ENCODE measurements at regions not wholly inside any gene's neighbourhood (a gene's known extent, or its start where the extent isn't known, plus 50 kb on each side); places are given as distances from the start of the nearest gene placed in this dataset.

DNA sequence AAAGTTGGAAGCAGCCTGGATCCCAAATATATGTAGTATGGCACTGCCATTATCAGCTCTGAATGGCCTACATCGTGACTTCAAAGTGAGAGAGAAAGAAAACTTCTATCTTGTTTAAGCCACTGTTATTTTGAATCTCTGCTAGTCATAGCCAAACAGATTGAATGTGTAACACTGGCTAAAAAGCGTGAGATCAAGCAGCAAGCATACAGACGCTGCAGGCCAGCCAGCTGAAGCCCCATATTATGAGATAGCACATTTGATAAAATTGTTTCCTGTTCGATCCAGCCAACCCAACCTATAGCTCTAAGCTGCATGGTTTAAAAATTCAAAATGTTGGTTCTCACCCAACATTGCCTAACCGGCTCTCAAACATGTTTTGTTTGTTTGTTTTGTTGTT, 95.0 kb downstream of the DUSP6 start:
- no peak for DNase-seq (ENCODE audit: low read depth in 2 of 3, low spot score in 1 of 3)

DNA sequence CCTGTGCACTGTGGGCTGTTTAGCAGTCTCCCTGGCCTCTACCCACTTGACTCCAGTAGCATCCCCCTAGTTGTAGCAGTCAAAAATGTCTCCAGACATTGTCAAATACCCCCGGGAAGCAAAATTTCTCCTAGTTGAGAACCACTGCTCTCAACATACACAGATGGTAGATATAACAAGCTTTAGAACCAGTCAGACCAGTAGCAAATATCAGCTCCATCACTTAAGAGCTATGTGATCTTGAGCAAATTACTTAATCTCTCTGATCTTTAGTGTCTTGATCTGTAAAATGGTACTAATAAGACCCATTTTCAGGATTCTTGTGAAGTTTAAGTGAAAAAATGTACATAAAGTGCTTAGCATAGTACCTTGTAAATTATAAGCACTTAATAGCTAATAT, 96.2 kb downstream of the DUSP6 start:
- DNase-seq (ENCODE audit: low read depth in 2 of 3, low spot score in 1 of 3), result no peak

DNA sequence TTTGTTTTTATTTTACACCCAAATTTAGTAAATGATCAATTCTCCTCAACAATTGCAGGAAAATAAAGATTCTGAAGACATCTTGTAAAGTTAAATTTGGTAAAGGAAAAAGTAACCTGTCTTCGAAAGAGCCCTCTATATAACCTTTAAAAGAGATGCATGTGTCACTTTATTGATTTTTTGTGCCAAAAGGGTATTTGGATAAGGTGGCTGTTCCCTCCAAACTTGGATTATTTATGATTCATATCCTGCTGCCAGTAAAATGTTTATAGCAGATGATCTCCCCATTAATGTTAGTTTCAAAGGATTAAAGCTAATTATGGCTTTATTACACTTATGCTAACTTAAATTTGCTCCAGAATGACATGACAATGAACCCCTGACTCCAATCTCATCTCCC, 98.8 kb downstream of the DUSP6 start:
- DNase-seq (ENCODE audit: low read depth in 2 of 3, low spot score in 1 of 3), result no peak

DNA sequence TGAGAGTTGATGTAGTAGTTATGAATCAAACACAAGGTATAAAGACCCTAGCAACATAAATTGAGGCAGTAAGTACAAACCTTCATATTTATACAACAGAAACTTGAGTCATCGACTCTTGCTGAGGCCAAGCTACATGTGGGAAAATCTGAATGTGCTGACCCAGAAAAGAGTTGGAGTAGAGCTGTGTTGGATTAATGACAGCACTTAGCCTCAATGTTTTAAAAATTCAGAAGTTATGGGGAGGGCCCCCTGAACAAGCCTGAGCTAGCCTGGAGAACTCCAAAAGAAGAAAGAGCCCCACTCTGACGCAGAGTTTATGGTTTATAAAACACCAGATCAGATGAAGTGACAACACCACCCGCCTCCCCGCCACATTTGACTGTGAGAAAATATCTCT, 100.0 kb downstream of the DUSP6 start:
- DNase-seq (ENCODE audit: low read depth in 2 of 3, low spot score in 1 of 3), result no peak

DNA sequence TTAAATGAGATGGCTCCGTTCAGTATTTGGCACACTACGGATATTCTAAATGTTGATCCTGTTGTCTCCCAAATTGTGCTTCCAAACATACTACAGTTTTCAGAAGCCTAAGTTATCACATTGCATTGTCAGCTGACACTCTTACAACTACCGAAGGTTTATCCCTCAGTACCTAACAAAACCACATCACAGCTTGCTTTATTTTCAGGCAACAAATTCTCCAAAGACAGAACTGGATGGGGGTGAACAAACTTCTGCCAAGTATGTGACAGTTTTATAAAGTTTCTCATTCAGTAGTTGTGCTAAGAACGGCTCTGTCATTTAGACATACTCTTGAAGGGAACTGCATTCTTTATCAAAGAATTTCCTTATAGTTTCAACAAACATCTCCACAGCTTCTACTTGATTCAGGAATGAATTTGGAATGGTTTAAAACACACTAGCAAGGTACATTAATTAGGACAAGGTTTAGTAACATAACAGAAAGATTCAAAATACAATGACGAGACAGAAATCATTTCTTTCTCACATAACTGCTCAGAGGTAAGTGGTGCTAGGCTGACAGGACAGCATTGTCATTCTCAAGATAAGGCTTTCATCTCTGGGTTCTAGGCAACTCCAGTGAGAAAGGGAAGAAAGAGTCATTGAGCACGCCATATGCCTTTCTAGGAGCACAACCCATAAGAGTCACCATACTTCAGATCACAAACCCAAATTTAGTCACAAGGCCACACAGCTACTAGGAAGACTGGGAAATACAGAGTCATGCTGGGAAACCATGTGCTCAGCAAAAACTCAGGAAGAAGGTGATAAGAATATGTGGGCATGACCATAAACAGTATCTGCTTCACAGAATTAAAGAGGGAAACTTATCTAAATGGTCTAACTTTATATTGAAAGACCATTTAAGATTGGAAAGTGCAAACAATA, 100.7 kb downstream of the DUSP6 start:
- no peak for DNase-seq (ENCODE audit: low read depth in 2 of 3, low spot score in 1 of 3)

DNA sequence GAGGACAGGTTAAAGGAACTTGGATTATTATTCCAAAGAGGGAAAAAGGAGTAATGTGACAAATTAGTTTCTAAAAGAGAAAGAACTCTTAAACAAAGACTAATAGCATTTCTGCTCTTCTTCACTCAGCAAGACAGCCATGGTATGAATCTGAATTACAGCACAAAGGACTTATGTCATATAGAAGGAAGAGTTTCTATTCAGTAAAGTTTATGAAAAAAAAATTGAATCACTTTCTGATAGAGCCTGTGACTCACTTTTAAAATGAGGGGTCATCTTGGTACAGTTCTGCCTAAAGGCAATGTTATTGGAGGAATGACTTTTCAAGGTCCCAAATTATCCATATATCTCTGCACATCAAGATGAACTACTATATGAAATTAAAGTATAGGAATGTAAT, 101.7 kb downstream of the DUSP6 start:
- no peak for DNase-seq (ENCODE audit: low read depth in 2 of 3, low spot score in 1 of 3)

DNA sequence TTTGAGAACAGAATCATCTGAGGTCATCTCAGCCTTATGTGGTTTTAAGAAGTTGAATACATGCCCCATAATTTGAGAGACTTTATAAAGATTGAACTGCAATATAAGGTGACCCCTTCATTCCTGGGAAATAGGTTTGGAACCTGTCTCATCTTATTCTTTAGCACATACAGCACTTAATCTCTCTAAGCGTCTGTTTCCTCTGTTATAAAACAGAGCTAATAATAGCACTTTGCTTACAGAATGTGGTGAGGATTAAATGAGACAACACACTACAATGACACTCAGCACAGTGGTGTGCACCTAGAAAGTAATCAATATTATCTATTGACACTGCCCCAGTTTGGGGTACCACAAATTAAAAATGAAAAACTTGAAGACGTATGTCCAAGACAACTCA, 102.1 kb downstream of the DUSP6 start:
- no peak for DNase-seq (ENCODE audit: low read depth in 2 of 3, low spot score in 1 of 3)

DNA sequence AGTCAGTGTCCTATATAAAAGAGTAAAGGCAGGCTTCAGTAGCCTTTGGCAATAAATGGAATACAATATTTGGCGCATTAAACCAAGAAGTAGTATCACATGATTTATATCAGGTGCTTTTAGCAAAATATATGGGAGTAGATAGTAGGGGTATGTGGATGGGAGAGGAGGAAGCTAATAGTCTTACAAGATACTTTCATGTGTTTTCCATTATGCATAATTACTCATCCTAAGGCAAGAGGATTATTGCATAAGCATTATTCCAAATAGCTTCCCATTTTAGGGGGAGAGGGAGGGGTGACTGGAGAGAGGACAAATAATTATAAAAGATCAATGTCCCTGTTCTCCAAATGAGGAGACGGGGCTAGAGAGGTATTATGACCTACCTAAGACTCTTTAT, 104.3 kb downstream of the DUSP6 start:
- DNase-seq (ENCODE audit: low read depth in 2 of 3, low spot score in 1 of 3), result no peak

DNA sequence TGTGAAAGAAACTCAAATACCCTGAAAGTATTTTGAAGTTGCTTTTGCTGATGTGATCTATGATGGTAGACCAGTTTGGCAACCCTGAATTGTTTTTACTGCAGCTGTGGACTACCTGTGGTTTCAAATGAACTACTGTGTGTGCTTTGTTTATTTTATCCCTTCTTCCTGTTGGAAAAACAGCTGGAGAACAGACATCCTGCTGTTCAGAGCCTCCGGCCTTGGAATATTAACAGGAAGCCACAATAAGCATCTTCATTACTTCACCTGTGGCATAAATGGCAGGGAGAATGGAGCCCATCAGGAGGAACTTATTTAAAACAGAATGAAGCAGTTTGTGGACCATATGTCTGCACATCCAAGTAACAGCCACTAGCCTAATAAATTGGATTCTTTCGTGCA, 104.8 kb downstream of the DUSP6 start:
- DNase-seq (ENCODE audit: low read depth in 2 of 3, low spot score in 1 of 3), result no peak

DNA sequence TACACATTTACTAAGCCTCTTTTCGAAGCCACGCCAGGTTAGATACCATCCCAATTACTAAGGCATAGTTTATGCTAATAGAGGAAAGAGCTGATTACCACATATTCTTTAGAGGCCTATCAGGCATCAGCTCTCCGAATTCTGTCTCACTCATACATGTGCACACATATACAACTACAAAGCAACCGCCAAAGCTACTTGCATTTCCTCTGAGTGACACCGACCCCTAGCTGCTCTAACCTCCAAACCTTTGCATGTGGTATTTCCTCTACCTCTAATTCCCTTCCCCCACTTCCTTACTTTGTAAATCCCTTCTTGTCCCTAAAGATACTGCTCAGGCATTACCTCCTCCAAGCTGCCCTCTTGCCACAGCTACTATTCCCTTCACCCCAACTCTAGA, 107.2 kb downstream of the DUSP6 start:
- DNase-seq (ENCODE audit: low read depth in 2 of 3, low spot score in 1 of 3), result no peak

DNA sequence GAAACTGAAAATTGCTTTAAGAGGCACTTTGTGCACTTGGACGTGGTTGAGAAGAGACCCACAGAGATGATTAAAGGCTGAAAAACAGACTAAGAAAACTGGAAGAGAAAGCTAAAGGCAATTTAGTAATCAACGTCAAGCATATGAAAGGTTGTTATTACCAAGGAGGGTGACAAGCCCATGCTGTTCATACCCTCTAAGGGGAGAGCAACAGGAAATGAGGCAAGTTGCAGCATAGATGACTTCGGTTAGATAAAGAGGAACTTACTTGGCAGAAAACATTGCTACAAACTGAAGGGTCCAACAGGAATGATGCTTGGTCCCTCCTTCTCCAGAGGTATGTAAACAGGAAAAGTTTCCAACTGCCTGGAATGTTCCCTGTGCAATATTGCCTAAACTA, 107.8 kb downstream of the DUSP6 start:
- no peak for DNase-seq (ENCODE audit: low read depth in 2 of 3, low spot score in 1 of 3)

DNA sequence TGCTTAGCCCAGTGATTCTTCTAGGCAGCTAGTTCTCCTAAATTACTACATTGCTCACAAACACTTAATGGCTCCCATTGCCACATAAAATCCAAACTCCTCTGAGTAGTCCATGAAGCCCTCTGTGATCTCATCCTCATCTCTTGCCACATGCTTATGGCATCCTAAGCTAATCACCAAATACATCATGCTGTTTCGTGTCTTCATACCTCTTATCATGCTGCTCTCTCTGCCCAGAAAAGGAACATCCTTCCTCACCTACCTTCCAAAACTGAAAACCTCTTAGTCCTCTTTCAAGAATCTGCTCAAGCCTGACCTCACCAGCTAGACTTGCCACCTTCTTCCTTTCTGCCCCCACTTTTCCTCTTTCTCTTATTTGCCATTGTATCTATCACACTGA, 108.5 kb downstream of the DUSP6 start:
- no peak for DNase-seq (ENCODE audit: low read depth in 2 of 3, low spot score in 1 of 3)

DNA sequence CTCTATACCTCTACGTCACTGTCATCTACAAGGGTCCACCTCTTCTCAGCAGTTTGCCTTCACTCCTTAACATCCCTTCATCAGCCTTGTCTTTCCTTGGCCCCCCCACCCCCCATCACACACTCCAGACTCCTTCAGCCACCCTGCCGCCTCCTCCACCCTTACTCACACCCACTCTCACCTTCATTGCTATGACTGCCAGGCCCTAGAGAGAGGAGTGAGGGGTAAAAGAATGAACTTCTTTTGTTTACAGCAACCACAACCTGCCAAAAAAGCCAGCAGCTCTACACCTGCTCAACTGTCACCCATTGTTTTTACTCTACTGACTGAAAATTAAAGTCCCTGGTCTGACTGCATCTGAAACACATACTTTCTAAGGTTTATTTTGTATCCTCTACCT, 112.8 kb downstream of the DUSP6 start:
- DNase-seq (ENCODE audit: low read depth in 2 of 3, low spot score in 1 of 3), result no peak

DNA sequence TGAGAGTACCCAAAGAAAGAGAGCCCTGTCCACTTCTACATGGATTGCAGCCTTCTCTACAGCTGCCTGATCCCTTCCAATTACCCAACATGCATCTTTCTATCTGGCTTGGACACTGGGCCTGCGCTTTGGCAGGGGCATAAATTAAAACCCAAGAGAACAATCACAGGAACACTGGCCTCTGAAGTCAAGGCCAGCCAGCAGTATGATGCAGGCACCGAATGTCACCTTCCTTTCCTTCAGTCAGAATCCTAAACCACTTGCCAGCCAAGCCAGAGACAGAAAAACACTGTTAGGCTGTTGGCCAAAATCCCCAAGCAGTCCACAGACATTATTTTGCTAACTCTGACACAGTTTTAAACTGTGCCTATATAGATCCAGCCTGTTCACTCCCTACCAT, 113.7 kb downstream of the DUSP6 start:
- no peak for DNase-seq (ENCODE audit: low read depth in 2 of 3, low spot score in 1 of 3)

DNA sequence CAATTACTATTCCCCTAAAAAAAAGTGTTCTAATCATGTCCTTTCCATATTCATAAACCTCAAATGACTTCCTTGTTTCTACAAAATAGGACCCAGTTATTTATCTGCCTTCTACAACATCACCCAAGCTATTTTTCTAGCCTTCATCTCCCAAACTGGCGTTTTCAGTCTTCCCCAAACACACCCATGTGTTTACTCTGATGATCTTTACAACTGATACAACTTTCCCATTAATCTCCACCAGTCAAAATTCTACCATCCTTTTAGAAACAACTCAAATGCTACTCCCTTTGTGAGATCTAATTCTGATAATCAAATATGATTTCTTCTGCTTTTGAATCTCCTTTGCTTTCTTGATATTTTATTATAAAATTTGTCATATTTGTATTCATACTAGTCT, 114.5 kb downstream of the DUSP6 start:
- DNase-seq (ENCODE audit: low read depth in 2 of 3, low spot score in 1 of 3), result no peak

DNA sequence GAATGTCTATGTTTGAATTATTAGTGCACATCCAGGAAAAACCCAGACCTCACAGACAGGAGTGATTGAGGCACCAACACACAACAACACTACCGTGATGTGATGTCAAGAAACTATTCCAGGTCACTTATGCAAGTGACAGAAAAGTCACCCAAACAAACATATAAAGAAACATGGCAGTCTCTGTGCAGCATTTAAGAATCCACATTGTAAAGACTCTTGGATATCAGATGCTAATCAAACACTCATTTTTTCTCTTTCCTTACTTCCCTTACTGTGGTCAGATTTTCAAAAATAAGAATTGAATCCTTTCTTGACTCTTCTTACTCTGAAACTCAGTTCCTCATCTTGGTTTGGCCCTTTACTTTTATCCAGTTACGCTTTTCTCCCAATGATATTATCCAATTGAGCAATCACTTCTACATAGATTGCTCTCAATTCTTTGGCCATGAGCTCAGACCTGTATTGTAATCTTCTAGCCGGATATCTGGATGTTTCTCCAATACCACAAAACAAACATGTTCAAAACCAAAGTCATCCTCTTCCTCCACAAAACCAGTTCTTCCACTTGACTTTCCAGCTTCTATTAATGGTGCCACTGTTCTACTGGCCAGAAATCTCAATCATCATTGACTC, 115.4 kb downstream of the DUSP6 start:
- DNase-seq (ENCODE audit: low read depth in 2 of 3, low spot score in 1 of 3), result no peak

DNA sequence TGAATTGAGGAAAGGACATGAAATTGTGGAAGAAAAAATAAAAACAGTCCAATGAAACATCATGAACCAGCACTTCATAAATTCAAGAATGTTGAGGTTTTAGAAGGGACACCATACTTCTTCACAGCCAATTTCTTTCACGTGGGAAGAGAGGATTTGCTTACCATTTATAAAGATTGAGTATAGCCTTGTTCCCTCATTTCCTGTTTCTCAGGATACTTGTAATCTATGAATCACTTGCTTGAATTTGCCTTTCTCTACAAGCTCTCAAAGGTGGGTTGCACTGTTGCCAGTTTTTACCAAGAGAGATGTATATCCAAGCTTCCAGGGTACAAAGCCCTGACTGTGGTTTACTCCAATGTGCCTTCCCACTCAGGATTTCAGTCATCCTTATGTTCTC, 116.1 kb downstream of the DUSP6 start:
- no peak for DNase-seq (ENCODE audit: low read depth in 2 of 3, low spot score in 1 of 3)

DNA sequence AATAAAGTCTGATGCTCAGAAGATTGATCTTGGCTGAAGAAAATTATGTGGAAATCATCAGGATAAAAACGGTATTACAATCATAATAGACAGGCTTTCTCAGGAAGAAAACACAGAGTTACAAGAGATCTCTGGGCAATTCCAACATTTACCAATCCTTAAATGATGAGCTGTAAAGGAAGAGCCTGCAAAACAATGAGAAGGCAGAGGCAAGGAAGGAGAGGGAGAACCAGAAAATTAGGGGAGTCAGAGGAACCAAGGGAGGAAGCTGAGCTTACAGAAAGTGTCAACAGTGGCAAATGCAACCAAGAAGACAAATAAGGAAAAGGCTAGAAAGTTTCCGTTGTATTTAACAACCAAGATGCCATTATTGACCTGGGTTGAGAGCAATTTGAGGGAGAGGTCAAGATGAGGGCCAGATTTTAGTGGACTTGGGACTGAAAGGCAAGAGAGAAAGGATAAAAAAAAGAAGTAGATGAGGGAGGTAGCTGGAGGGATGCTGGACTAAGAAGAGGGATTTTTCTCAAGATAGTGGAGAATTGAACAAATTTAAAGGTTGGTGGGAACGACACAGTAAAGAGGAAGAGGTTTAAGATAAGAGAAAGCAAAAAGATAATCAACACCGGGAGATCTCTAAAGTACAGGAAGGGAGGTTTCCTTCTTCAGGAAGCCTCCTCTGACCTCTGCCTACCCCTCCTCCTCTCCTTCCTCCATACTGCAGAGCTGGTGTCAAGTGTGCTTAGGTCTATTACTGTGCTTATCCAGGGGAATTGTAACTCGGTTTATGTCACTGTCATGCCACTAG, 116.9 kb downstream of the DUSP6 start:
- DNase-seq (ENCODE audit: low read depth in 2 of 3, low spot score in 1 of 3), result no peak

DNA sequence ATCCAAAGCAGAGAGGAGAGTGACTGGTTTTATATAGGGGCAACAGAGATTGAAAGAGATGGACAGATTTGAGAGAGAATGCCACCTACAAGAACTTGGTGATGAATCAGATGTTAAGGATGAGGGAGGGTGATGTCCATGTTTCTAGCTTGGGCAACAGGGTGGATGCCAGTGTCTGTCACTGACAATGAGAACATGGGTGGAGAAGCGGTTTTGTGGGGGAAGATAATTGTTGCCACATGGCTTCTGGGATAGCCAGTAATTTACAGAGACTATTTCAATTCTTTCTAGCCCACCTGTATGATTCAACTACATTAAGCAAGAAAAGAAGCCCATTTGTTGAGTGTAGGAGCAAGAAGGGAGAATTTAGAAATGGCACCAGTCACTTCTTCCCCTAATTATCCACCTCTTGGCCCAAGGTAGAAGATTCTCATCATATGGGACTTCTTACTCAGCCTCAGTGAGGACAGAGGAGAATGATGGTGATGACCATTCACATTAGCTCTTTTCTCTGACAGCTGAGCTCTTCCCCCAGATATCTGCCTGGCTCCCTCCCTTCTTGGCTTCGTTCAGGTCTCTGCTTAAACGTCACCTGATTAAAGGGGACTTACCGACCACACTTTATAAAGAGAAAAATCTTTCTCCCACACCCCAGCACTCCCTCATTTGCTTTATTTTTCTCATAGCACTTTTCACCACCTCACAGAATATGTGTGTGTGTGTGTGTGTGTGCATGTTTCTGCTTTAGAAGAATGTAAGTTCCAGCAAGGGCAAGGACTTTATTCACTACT, 117.8 kb downstream of the DUSP6 start:
- no peak for DNase-seq (ENCODE audit: low read depth in 2 of 3, low spot score in 1 of 3)

DNA sequence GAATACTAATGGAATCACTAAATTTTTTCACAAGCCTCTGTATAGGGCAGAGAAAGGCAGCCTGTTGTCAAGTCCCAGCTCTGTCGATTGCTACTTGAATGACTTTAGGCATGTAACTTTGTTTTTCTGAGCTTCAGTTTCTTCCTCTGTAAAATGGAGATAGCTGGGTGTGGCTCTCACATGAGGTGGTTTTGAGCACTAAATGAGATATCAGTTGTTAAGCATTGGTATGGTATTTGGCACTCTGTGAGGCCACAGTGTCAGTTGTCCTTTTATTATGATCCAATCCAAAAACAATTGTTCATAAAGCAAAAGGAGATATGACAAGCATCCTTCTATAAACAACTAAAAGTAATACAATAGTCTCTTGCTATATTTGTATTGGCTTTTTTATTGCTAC, 120.6 kb downstream of the DUSP6 start:
- no peak for DNase-seq (ENCODE audit: low read depth in 2 of 3, low spot score in 1 of 3)
